Endodermal cell (in vitro differentiated cells): ENCODE measurements at regions not wholly inside any gene's neighbourhood (a gene's known extent, or its start where the extent isn't known, plus 50 kb on each side); places are given as distances from the start of the nearest gene placed in this dataset.

ENCODE experiments used
- DNase-seq: peaks from one replicate; pipeline ENCODE4 v3.0.0-alpha.2; 2017
- H3K27ac ChIP-seq: 2 replicates; pipeline ENCODE4 v1.5.1; 2013; ENCODE audit warnings: mild to moderate bottlenecking, low read depth, low read length, moderate library complexity
- H3K27me3 ChIP-seq: 2 replicates; pipeline ENCODE4 v1.6.1; 2013; ENCODE audit warnings: mild to moderate bottlenecking, low read length, moderate library complexity; ENCODE audit not compliant: insufficient read depth, control insufficient read depth, poor library complexity, severe bottlenecking
- H3K36me3 ChIP-seq: 2 replicates; pipeline ENCODE4 v1.7.0; 2013; ENCODE audit warnings: mild to moderate bottlenecking, low read length, moderate library complexity; ENCODE audit not compliant: control insufficient read depth, insufficient read depth
- H3K4me1 ChIP-seq: one replicate; pipeline ENCODE4 v1.7.0; 2013; ENCODE audit warnings: low read length; ENCODE audit not compliant: control insufficient read depth, insufficient read depth
- H3K4me3 ChIP-seq: 2 replicates; pipeline ENCODE4 v1.5.1; 2013; ENCODE audit warnings: mild to moderate bottlenecking, low read length, moderate library complexity
- H3K9ac ChIP-seq: 2 replicates; pipeline ENCODE4 v1.6.1; 2013; ENCODE audit warnings: mild to moderate bottlenecking, low read length, moderate library complexity; ENCODE audit not compliant: poor library complexity, severe bottlenecking; ENCODE audit errors: extremely low read depth
- H3K9me3 ChIP-seq: 2 replicates; pipeline ENCODE4 v1.6.1; 2013; ENCODE audit warnings: mild to moderate bottlenecking, low read length, moderate library complexity; ENCODE audit not compliant: control insufficient read depth
- H3K27ac Mint-ChIP-seq: 2 replicates; pipeline ENCODE4 v1.8.0; 2020; ENCODE audit warnings: mixed read lengths
- H3K27me3 Mint-ChIP-seq: 2 replicates; pipeline ENCODE4 v1.8.0; 2021; ENCODE audit warnings: mild to moderate bottlenecking, mixed read lengths; ENCODE audit not compliant: insufficient read depth
- H3K36me3 Mint-ChIP-seq: 2 replicates; pipeline ENCODE4 v1.8.0; 2020; ENCODE audit warnings: low read depth, mixed read lengths
- H3K4me1 Mint-ChIP-seq: 2 replicates; pipeline ENCODE4 v1.8.0; 2020; ENCODE audit warnings: mixed read lengths
- H3K4me3 Mint-ChIP-seq: 2 replicates; pipeline ENCODE4 v1.8.0; 2020; ENCODE audit warnings: mild to moderate bottlenecking, moderate library complexity, mixed read lengths
- H3K9me3 Mint-ChIP-seq: 2 replicates; pipeline ENCODE4 v1.8.0; 2020; ENCODE audit warnings: mild to moderate bottlenecking, mixed read lengths
- WGBS, 2 experiments: methylation state at CpG; one replicate each; pipeline versions ENCODE4 v1.1.5 to v1.1.7; 2013; ENCODE audit warnings: missing lambda C conversion rate in 2 of 2, mixed read lengths in 1 of 2; ENCODE audit not compliant: insufficient coverage in 1 of 2, insufficient read length in 1 of 2; 5-methylcytosine and 5-hydroxymethylcytosine counted together
- TF ChIP-seq, protein P1 (sequence below): fragments of 200-600 bp; sonication (generic); conservative IDR thresholded peaks from 2 replicates; pipeline ENCODE4 v1.5.0; 2021; ENCODE audit warnings: antibody characterized with exemption, mild to moderate bottlenecking

DNA sequence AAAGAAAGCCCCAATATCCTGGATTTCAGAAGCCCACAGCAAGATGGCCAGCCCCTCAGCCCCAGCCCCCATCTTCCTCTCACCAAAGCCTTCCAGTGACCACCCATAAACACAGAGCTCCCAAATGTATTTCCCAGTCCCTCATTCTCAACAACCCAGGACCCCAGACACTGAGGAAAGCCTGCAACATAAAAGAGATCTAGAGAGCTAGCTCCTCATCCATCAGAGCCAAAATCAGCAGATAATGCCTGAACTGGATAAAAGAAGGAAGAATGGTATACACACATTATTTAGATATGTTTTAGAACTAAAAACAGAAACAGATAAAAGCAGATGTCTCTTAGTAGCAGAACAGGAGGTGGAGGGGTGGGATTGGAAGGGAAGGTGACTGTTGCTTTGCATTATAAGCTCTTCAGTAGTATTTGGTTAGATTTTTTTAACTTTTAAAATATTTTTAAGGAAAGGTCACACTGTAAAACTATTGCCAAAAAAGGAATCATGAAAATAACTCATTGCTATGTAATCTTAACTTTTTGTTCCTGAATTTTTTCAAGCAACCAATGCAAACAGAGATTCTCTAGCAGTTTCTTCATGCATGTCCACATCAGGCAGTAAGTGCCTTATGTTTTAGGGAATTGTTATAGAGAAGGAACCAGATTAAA lies 144.2 kb upstream of the PKDCC start:
- TF ChIP-seq, protein P1, sequence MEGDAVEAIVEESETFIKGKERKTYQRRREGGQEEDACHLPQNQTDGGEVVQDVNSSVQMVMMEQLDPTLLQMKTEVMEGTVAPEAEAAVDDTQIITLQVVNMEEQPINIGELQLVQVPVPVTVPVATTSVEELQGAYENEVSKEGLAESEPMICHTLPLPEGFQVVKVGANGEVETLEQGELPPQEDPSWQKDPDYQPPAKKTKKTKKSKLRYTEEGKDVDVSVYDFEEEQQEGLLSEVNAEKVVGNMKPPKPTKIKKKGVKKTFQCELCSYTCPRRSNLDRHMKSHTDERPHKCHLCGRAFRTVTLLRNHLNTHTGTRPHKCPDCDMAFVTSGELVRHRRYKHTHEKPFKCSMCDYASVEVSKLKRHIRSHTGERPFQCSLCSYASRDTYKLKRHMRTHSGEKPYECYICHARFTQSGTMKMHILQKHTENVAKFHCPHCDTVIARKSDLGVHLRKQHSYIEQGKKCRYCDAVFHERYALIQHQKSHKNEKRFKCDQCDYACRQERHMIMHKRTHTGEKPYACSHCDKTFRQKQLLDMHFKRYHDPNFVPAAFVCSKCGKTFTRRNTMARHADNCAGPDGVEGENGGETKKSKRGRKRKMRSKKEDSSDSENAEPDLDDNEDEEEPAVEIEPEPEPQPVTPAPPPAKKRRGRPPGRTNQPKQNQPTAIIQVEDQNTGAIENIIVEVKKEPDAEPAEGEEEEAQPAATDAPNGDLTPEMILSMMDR: no peak
- no peak overlapping the region for H3K27ac Mint-ChIP-seq
- H3K4me1 Mint-ChIP-seq: peaks cover 40% of the 10 kb centered on the region
- H3K4me3 ChIP-seq: no peak overlapping the region
- no peak for DNase-seq
- H3K9me3 ChIP-seq: no peaks in the 10 kb centered on the region
- no peaks in the 10 kb centered on the region for H3K36me3 Mint-ChIP-seq
- H3K9ac ChIP-seq: no peak overlapping the region
- H3K27me3 Mint-ChIP-seq: no peaks in the 10 kb centered on the region
- no peak overlapping the region for H3K27ac ChIP-seq
- no peaks in the 10 kb centered on the region for H3K9me3 Mint-ChIP-seq
- no peaks in the 10 kb centered on the region for H3K27me3 ChIP-seq
- peaks cover 11% of the 10 kb centered on the region for H3K4me1 ChIP-seq
- no peak overlapping the region for H3K4me3 Mint-ChIP-seq
- no peaks in the 10 kb centered on the region for H3K36me3 ChIP-seq

DNA sequence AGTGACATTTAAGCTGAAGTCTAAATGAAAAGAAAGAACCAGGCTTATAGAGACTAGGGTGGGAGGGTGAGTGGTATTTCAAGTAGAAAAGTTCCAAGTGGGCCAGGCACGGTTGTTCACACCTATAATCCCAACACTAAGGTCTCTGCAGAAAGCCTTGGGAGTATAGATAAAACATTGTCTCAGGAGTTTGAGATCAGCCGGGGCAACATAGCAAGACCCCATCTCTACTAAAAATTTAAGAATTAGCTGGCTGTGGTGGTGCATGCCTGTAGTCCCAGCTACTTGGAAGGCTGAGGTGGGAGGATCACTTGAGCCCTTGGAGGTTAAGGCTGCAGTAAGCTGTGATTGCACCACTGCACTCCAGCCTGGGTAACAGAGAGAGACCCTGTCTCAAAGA lies 143.4 kb upstream of the PKDCC start:
- peaks cover 42% of the 10 kb centered on the region for H3K4me1 Mint-ChIP-seq
- DNase-seq: no peak
- Histone ChIP-seq H3K9me3 (no peaks in the 10 kb centered on the region), H3K27me3 (no peaks in the 10 kb centered on the region), H3K27ac (no peak overlapping the region), H3K9ac (no peak overlapping the region), H3K4me1 (peaks cover 11% of the 10 kb centered on the region), H3K36me3 (no peaks in the 10 kb centered on the region), H3K4me3 (no peak overlapping the region)
- WGBS, 2 experiments: 93 to 100% methylated on average over 1 to 2 of the region's 2 CpGs
- no peak overlapping the region for H3K4me3 Mint-ChIP-seq
- TF ChIP-seq, protein P1: no peak
- H3K27ac Mint-ChIP-seq: no peak overlapping the region
- no peaks in the 10 kb centered on the region for H3K27me3 Mint-ChIP-seq
- no peaks in the 10 kb centered on the region for H3K36me3 Mint-ChIP-seq
- H3K9me3 Mint-ChIP-seq: no peaks in the 10 kb centered on the region

DNA sequence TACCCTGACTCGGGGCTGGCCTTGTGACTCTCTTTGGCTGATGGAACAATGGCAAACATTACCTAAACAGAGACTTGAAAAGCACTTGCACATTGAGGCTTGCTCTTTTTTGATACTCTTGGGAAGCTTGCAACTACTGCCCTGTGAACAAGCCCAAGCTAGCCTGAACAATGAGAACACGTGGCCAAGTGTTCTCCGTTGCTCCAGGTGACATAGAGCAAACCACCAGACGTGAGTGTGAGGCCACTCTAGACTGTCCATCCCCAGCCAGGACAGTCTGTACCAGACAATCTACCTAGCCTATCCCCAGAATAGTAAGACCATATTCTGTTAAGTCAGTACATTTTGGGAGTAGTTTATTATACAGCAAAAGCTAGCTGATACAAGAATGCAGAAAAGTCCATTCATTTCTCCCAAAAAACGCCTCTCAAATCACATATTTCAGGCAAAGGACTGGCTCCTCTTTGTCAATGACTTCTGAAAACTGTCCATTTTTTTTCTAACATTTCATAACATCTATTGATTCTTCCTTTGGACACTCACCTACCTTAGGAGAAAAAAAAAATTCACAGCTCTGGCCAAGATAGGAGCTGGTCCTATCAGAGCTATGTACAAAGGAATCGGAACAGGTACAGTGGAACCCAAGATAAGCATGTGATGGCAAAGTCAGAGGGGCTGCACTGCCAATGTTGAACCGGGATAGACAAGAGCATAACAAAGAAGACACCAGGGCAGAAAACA lies 142.1 kb upstream of the PKDCC start:
- no peaks in the 10 kb centered on the region for H3K27me3 Mint-ChIP-seq
- 76 to 80% methylated on average over 5 to 7 of the region's 7 CpGs for WGBS, 2 experiments
- peaks cover 48% of the 10 kb centered on the region for H3K4me1 Mint-ChIP-seq
- no peak overlapping the region for H3K27ac ChIP-seq
- TF ChIP-seq, protein P1: no peak
- H3K27me3 ChIP-seq: no peaks in the 10 kb centered on the region
- DNase-seq: no peak
- H3K36me3 ChIP-seq: no peaks in the 10 kb centered on the region
- peak overlapping the region; percentile 9 for H3K4me3 Mint-ChIP-seq
- H3K4me1 ChIP-seq: peaks cover 11% of the 10 kb centered on the region
- peak overlapping the region; percentile 19 for H3K27ac Mint-ChIP-seq
- no peaks in the 10 kb centered on the region for H3K9me3 Mint-ChIP-seq
- H3K4me3 ChIP-seq: peak overlapping the region; percentile 13
- H3K36me3 Mint-ChIP-seq: no peaks in the 10 kb centered on the region
- H3K9ac ChIP-seq: no peak overlapping the region
- H3K9me3 ChIP-seq: no peaks in the 10 kb centered on the region
